ENCODE measurements at regions not wholly inside any gene's neighbourhood (a gene's known extent, or its start where the extent isn't known, plus 50 kb on each side); places are given as distances from the start of the nearest gene placed in this dataset.

DNA sequence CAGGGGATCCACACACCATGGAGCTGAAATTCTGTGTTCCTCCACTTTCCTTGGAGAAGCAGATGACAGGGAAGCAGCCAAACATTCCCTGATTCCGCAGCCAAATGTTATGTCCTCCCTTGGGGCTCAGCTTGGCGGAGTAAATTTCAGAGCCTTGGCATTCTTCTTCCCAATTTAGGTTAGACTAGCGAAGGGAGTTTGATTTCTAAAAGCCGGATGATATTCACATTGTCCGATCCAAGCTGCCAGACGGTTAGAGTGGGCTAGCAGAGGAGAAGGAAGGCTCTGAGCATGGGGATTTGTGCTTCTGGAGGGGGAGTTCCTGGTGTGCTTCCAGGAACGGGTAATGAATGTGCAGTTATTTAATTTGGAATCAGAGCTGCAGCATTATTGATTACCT, 380.4 kb upstream of the EEF2KMT start:
- POLR2A ChIA-PET = no interaction called here
- DNase-seq (ENCODE audit: extremely low spot score) = no peak
- CTCF ChIA-PET = interaction anchor here (0.9 to 4.0 kb wide), 3 partner anchors 9 to 12 kb away, joined by 3 to 16 read pairs (median 3); no protein-coding TSS in a partner anchor

DNA sequence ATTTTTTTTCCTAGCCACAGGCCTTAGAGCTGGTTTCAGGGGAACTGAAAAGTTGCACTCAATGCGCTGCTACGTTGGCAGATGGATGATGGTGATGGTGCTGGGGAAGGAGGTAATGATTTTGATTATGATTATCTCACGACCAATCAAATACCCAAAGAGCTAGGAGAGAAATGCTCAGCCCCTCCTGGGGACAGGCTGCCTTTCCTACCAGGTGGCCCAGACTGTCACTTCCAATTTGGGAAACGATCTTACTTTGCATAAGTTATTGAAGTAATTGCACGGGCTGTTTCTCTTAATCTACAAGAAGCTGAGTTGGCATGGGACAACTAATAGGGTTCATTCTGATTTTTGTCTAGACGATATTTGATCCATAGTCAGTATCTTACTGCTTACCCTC, 379.7 kb upstream of the EEF2KMT start:
- DNase-seq (ENCODE audit: extremely low spot score) = no peak
- CTCF ChIA-PET = interaction anchor here (0.9 to 4.0 kb wide), 3 partner anchors 9 to 13 kb away, joined by 3 to 16 read pairs (median 3); no protein-coding TSS in a partner anchor
- TF ChIP-seq, protein P1, sequence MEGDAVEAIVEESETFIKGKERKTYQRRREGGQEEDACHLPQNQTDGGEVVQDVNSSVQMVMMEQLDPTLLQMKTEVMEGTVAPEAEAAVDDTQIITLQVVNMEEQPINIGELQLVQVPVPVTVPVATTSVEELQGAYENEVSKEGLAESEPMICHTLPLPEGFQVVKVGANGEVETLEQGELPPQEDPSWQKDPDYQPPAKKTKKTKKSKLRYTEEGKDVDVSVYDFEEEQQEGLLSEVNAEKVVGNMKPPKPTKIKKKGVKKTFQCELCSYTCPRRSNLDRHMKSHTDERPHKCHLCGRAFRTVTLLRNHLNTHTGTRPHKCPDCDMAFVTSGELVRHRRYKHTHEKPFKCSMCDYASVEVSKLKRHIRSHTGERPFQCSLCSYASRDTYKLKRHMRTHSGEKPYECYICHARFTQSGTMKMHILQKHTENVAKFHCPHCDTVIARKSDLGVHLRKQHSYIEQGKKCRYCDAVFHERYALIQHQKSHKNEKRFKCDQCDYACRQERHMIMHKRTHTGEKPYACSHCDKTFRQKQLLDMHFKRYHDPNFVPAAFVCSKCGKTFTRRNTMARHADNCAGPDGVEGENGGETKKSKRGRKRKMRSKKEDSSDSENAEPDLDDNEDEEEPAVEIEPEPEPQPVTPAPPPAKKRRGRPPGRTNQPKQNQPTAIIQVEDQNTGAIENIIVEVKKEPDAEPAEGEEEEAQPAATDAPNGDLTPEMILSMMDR (IDR thresholded peaks at IDR 0.05; ENCODE audit: control extremely low read depth, extremely low read depth, low read depth, missing control alignments) = no peak
- POLR2A ChIA-PET = no interaction called here

More for the DNA sequence above, 380.4 kb upstream of the EEF2KMT start:
- TF ChIP-seq, protein P1 (IDR thresholded peaks at IDR 0.05; ENCODE audit: control extremely low read depth, extremely low read depth, low read depth, missing control alignments) = no peak

DNA sequence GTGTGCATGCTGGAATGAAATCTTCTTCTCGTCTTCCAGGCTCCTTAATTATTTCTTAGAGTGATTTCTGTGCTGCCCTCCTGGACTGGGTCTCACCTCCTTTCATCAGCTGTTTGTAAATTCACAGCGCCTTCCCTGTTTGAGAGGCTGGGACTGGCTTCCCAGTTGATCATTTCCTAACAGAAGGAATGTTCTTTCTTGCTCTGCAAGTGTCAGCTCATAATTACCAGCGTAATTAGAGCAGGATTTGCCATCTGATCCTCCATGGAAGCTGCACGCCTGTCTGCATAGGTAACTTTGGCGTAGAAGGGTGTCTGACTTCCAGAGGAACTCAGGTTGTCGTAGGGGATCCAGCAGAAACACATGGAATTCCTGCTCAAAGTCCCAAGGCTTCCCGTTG, 375.0 kb upstream of the EEF2KMT start:
- ChIA-PET POLR2A (no interaction called here), CTCF (no interaction called here)
- DNase-seq (ENCODE audit: extremely low spot score) = no peak
- TF ChIP-seq, protein P1 (IDR thresholded peaks at IDR 0.05; ENCODE audit: control extremely low read depth, extremely low read depth, low read depth, missing control alignments) = no peak

DNA sequence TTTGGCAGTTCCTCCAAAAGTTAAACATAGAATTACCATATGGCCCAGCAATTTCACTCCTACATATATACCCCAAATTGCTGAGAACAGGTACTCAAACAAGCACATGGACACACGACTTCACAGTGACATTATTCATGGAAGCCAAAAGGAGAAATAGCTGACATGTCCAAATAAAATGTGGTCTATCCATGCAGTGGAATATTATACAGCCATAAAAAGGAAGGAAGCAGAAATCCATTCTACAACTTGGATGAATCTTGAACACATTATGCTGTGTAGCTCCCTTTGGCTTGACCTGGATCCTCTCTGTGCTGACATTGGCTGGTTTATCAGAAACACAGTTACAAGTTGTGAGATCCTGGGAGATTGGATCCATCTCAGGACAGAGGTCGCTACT, 370.9 kb upstream of the EEF2KMT start:
- CTCF ChIA-PET = interaction anchor here (1.2 kb wide), 1 partner anchor 9 kb away, joined by 3 read pairs; no protein-coding TSS in a partner anchor
- POLR2A ChIA-PET = no interaction called here
- TF ChIP-seq, protein P1 (IDR thresholded peaks at IDR 0.05; ENCODE audit: control extremely low read depth, extremely low read depth, low read depth, missing control alignments) = no peak

DNA sequence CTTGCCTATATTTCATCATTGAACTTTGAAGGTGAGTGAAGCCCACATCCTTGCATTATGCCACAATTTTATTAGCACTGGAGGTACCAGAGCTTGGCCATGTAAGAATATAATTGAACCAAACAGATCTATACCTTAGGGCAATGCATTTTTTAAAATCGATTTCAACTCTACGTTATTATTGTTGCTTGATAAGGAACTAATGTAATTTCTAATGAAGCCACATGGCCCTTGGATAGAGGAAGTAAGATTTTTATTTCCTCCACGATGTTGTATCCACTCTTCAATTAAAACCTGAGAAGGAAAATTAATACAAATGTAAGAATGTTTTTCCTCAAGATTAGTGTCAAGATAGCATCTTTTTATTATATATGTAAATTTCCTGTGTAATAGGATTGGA, 370.0 kb upstream of the EEF2KMT start:
- ChIA-PET CTCF (interaction anchor here (1.4 kb wide), 1 partner anchor 17 kb away, joined by 5 read pairs; no protein-coding TSS in a partner anchor), POLR2A (no interaction called here)
- DNase-seq (ENCODE audit: extremely low spot score) = no peak
- TF ChIP-seq, protein P1 (IDR thresholded peaks at IDR 0.05; ENCODE audit: control extremely low read depth, extremely low read depth, low read depth, missing control alignments) = no peak

More for the DNA sequence above, 370.9 kb upstream of the EEF2KMT start:
- no peak for DNase-seq (ENCODE audit: extremely low spot score)

DNA sequence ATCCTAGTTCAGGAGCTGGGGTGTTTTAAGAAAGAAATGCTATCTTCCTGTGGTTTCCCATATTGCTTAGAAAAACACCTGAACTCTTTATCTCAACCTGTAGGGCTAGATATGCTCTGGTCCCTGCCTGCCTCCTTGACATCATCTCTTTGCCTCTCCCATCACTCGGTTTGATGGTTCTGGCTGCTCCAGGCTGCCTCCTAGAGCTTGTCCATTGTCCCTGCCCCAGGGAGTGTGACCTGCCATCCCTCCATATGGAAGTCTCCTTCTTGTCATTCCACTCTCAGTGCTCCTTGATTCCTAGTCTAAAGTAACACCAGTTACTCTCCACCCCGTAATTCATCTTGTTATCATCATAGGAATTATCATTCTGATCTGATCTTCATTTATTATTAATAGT, 369.0 kb upstream of the EEF2KMT start:
- TF ChIP-seq, protein P1 (IDR thresholded peaks at IDR 0.05; ENCODE audit: control extremely low read depth, extremely low read depth, low read depth, missing control alignments) = no peak
- ChIA-PET CTCF (interaction anchor here (1.4 kb wide), 1 partner anchor 18 kb away, joined by 5 read pairs; no protein-coding TSS in a partner anchor), POLR2A (no interaction called here)
- DNase-seq (ENCODE audit: extremely low spot score) = no peak
